SK-N-SH treated with all-trans-retinoic acid at 6 μM for 48 hours (cell line): ENCODE measurements at regions not wholly inside any gene's neighbourhood (a gene's known extent, or its start where the extent isn't known, plus 50 kb on each side); places are given as distances from the start of the nearest gene placed in this dataset.

Experiments
- ARNTL ChIP-seq: fragments of 450-650 bp; formaldehyde crosslinking; IDR thresholded peaks from 2 replicates; pipeline ENCODE4 v1.5.0; 2020; ENCODE audit warnings: low read depth, mild to moderate bottlenecking, moderate library complexity, borderline replicate concordance
- BACH2 ChIP-seq: fragments of 250-450 bp; sonication (Bioruptor Pico); IDR thresholded peaks from 2 replicates; pipeline ENCODE4 v1.9.0; 2021; ENCODE audit warnings: mild to moderate bottlenecking, borderline replicate concordance
- CREB5 ChIP-seq: fragments of 250-450 bp; sonication (Bioruptor Pico); IDR thresholded peaks from 2 replicates; pipeline ENCODE4 v1.5.1; 2020; ENCODE audit warnings: low read depth, mild to moderate bottlenecking, moderate library complexity
- CSRNP3 ChIP-seq: fragments of 250-450 bp; sonication (Bioruptor Pico); IDR thresholded peaks from 2 replicates; pipeline ENCODE4 v1.5.1; 2021; ENCODE audit warnings: mild to moderate bottlenecking, moderate library complexity
- ESRRG ChIP-seq: fragments of 250-450 bp; sonication (Bioruptor Pico); IDR thresholded peaks from 2 replicates; pipeline ENCODE4 v1.6.1; 2021; ENCODE audit warnings: mild to moderate bottlenecking
- GLIS3 ChIP-seq: fragments of 250-450 bp; sonication (Bioruptor Pico); IDR thresholded peaks from 2 replicates; pipeline ENCODE4 v1.5.0; 2020; ENCODE audit warnings: mild to moderate bottlenecking, moderate library complexity
- PATZ1 ChIP-seq: fragments of 250-450 bp; sonication (Bioruptor Pico); IDR thresholded peaks from 2 replicates; pipeline ENCODE4 v1.8.0; 2020; ENCODE audit warnings: mild to moderate bottlenecking, moderate library complexity, borderline replicate concordance
- POU6F1 ChIP-seq: fragments of 250-450 bp; sonication (Bioruptor Pico); IDR thresholded peaks from 2 replicates; pipeline ENCODE4 v1.8.0; 2021; ENCODE audit warnings: low read depth, mild to moderate bottlenecking, moderate library complexity, borderline replicate concordance
- SNAI2 ChIP-seq: fragments of 250-450 bp; sonication (Bioruptor Pico); IDR thresholded peaks from 2 replicates; pipeline ENCODE4 v1.5.0; 2020; ENCODE audit warnings: mild to moderate bottlenecking, moderate library complexity
- TOX ChIP-seq: fragments of 250-450 bp; sonication (Bioruptor Pico); IDR thresholded peaks from 2 replicates; pipeline ENCODE4 v1.8.0; 2021; ENCODE audit warnings: mild to moderate bottlenecking, moderate library complexity, borderline replicate concordance
- ZFP3 ChIP-seq: fragments of 250-450 bp; sonication (Bioruptor Pico); IDR thresholded peaks from 2 replicates; pipeline ENCODE4 v1.5.0; 2020; ENCODE audit warnings: mild to moderate bottlenecking, moderate library complexity

GRCh38 chr11:32253706-32254105 is 162.8 kb downstream of the RCN1 start:
- TF ChIP-seq TOX (CRISPR knock-in tag) (no peak), SNAI2 (CRISPR knock-in tag) (no peak), CREB5 (CRISPR knock-in tag) (no peak), ESRRG (CRISPR knock-in tag) (no peak), CSRNP3 (CRISPR knock-in tag) (no peak), ARNTL (CRISPR knock-in tag) (no peak), GLIS3 (CRISPR knock-in tag) (no peak), POU6F1 (no peak), PATZ1 (no peak), ZFP3 (CRISPR knock-in tag) (no peak), BACH2 (CRISPR knock-in tag) (no peak)
